ENCODE measurements at regions not wholly inside any gene's neighbourhood (a gene's known extent, or its start where the extent isn't known, plus 50 kb on each side); places are given as distances from the start of the nearest gene placed in this dataset.
"Not testable (repeated sequence)": the region's sequence is repeated elsewhere in the genome, so short reads cannot be mapped to it uniquely, and the experiment has no call there.

GRCh38 chr20:6270404-6270803 lies 147.6 kb upstream of the FERMT1 start:
- TF ChIP-seq, protein P1, sequence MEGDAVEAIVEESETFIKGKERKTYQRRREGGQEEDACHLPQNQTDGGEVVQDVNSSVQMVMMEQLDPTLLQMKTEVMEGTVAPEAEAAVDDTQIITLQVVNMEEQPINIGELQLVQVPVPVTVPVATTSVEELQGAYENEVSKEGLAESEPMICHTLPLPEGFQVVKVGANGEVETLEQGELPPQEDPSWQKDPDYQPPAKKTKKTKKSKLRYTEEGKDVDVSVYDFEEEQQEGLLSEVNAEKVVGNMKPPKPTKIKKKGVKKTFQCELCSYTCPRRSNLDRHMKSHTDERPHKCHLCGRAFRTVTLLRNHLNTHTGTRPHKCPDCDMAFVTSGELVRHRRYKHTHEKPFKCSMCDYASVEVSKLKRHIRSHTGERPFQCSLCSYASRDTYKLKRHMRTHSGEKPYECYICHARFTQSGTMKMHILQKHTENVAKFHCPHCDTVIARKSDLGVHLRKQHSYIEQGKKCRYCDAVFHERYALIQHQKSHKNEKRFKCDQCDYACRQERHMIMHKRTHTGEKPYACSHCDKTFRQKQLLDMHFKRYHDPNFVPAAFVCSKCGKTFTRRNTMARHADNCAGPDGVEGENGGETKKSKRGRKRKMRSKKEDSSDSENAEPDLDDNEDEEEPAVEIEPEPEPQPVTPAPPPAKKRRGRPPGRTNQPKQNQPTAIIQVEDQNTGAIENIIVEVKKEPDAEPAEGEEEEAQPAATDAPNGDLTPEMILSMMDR (IDR thresholded peaks at IDR 0.05), result not testable (repeated sequence)
- TF ChIP-seq POLR2A, EP300 (IDR thresholded peaks at IDR 0.05): not testable (repeated sequence)
